B cell (primary cell): ENCODE measurements at regions not wholly inside any gene's neighbourhood (a gene's known extent, or its start where the extent isn't known, plus 50 kb on each side); places are given as distances from the start of the nearest gene placed in this dataset.

Experiments used
- ATAC-seq: fragments of 200-7000 bp; cut with Tn5 transposase; one replicate; pipeline ENCODE4 v1.10.0; 2021; ENCODE audit warnings: low read depth, mild to moderate bottlenecking, moderate number of reproducible peaks, moderate library complexity
- CTCF ChIA-PET: fragments of 350-600 bp; sonication (Branson Sonifier 250); formaldehyde crosslinking; loops from one replicate; lab custom pipeline; 2021; ENCODE audit warnings: antibody characterized with exemption, inconsistent platforms; lab: Charles Lee
- POLR2A ChIA-PET: fragments of 350-600 bp; sonication (Branson Sonifier 250); formaldehyde crosslinking; loops from one replicate; lab custom pipeline; 2021; ENCODE audit warnings: antibody characterized with exemption; lab: Charles Lee
- DNase-seq: peaks from one replicate; pipeline ENCODE4 v3.0.0; 2013
- H2AFZ ChIP-seq: 2 replicates; pipeline ENCODE4 v1.6.1; 2012; ENCODE audit warnings: mild to moderate bottlenecking, low read depth, low read length; ENCODE audit not compliant: insufficient read depth, poor library complexity, severe bottlenecking
- H3K27ac ChIP-seq, 2 donors: 1 replicate in 1 of 2; 2 replicates in 1 of 2; pipeline ENCODE4 v1.5.1; 2012 to 2013; ENCODE audit warnings: low read length in 2 of 2, mild to moderate bottlenecking in 2 of 2, moderate library complexity in 1 of 2
- H3K27me3 ChIP-seq, 4 experiments: fragments of 200-600 bp in 1 of 4; sonication (generic) in 1 of 4; replicated peaks in 1 of 4; 1 replicate in 2 of 4; 2 replicates in 2 of 4; pipeline versions ENCODE4 v1.6.1 to v1.7.0; 2013 to 2016; ENCODE audit warnings: low read length in 3 of 4, mild to moderate bottlenecking in 2 of 4, mixed read lengths in 1 of 4, moderate library complexity in 1 of 4; ENCODE audit not compliant: insufficient read depth in 4 of 4, control insufficient read depth in 3 of 4; ENCODE audit errors: control extremely low read depth in 1 of 4
- H3K36me3 ChIP-seq, 2 experiments: replicated peaks in 1 of 2; 1 replicate in 1 of 2; 2 replicates in 1 of 2; pipeline versions ENCODE4 v1.6.1 to v1.7.1; 2013; ENCODE audit warnings: low read length in 1 of 2; ENCODE audit not compliant: insufficient read depth in 2 of 2, control insufficient read depth in 1 of 2; ENCODE audit errors: control extremely low read depth in 1 of 2, extremely low read depth in 1 of 2
- H3K4me1 ChIP-seq, 2 donors: fragments of 200-600 bp in 1 of 2; sonication (generic) in 1 of 2; 1 replicate in 1 of 2; 2 replicates in 1 of 2; pipeline versions ENCODE4 v1.5.1 to v1.6.1; 2013 to 2017; ENCODE audit warnings: low read length in 2 of 2; ENCODE audit not compliant: control insufficient read depth in 2 of 2, insufficient read depth in 2 of 2
- H3K4me2 ChIP-seq: replicated peaks from 2 replicates; pipeline ENCODE3; 2012; ENCODE audit warnings: mild to moderate bottlenecking, low read depth, low read length; ENCODE audit not compliant: poor library complexity, severe bottlenecking
- H3K4me3 ChIP-seq, 5 experiments: fragments of 200-600 bp in 1 of 5; sonication (generic) in 1 of 5; 1 replicate in 3 of 5; 2 replicates in 2 of 5; pipeline versions ENCODE4 v1.5.1 to v1.7.0; 2011 to 2016; ENCODE audit warnings: low read length in 4 of 5, mild to moderate bottlenecking in 4 of 5, low read depth in 2 of 5, control low read depth in 1 of 5, moderate library complexity in 1 of 5; ENCODE audit not compliant: insufficient read depth in 1 of 5; ENCODE audit errors: control extremely low read depth in 1 of 5, extremely low read depth in 1 of 5
- H3K79me2 ChIP-seq: fragments of 200-600 bp; sonication (generic); one replicate; pipeline ENCODE4 v1.6.0; 2016; ENCODE audit warnings: low read length; ENCODE audit not compliant: control insufficient read depth, insufficient read depth
- H3K9ac ChIP-seq: fragments of 200-600 bp; sonication (generic); 2 replicates; pipeline ENCODE4 v1.6.1; 2017; ENCODE audit warnings: mild to moderate bottlenecking, low read length, moderate library complexity
- H3K9me3 ChIP-seq, 3 donors: one replicate each; pipeline versions ENCODE4 v1.6.1 to v1.7.1; 2013; ENCODE audit warnings: low read length in 2 of 3; ENCODE audit not compliant: control insufficient read depth in 2 of 3, insufficient read depth in 1 of 3; ENCODE audit errors: control extremely low read depth in 1 of 3
- H4K20me1 ChIP-seq: 2 replicates; pipeline ENCODE4 v1.6.0; 2012; ENCODE audit warnings: mild to moderate bottlenecking, low read length; ENCODE audit not compliant: insufficient read depth, control insufficient read depth, poor library complexity, severe bottlenecking
- H3K27ac Mint-ChIP-seq: one replicate; pipeline ENCODE4 v1.8.0; 2021; ENCODE audit warnings: mixed read lengths
- H3K27me3 Mint-ChIP-seq: one replicate; pipeline ENCODE4 v1.8.0; 2021; ENCODE audit warnings: mixed read lengths
- H3K4me1 Mint-ChIP-seq: one replicate; pipeline ENCODE4 v1.8.0; 2021; ENCODE audit warnings: mixed read lengths
- H3K4me3 Mint-ChIP-seq: one replicate; pipeline ENCODE4 v1.8.0; 2021; ENCODE audit warnings: mixed read lengths
- H3K9me3 Mint-ChIP-seq: one replicate; pipeline ENCODE4 v1.8.0; 2022; ENCODE audit warnings: mixed read lengths; ENCODE audit not compliant: insufficient read depth
- EZH2 ChIP-seq: IDR thresholded peaks from 2 replicates; pipeline ENCODE4 v1.6.1; 2012; ENCODE audit warnings: borderline replicate concordance, low read depth, mild to moderate bottlenecking, moderate library complexity, low read length; ENCODE audit not compliant: insufficient read depth, poor library complexity, severe bottlenecking
- WGBS: methylation state at CpG from one replicate; pipeline ENCODE4 v1.1.5; 2013; ENCODE audit warnings: missing lambda C conversion rate; ENCODE audit not compliant: insufficient coverage; 5-methylcytosine and 5-hydroxymethylcytosine counted together
- intact Hi-C: fragments of 100-400 bp; cut with micrococcal nuclease; formaldehyde crosslinking; loops from one replicate; pipeline ENCODE4 v1.10.0; 2022
- TF ChIP-seq, protein P1 (sequence below): fragments of 200-600 bp; IDR thresholded peaks from one replicate; pipeline ENCODE4 v1.8.0; 2022; ENCODE audit warnings: antibody characterized with exemption, mild to moderate bottlenecking

DNA sequence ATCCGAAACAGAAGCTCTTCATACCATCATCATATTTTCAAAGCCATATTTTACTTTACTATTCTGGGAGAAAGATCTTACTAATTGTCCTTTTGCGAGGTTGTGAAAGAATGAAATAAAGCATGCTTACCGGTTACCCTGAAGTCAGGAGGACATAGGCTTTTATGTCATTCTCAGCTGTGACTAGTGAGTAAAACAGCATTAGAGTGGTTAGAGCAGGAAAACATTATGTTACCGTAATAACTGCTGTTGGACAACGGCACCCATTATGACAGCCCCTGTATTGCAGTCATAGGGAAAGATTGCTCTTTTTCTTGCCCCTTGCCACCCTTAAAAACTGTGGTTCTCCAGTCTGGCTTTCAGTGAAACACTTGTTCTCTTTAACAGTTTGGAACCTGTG is 1035.7 kb downstream of the ZPLD1 start:
- DNase-seq: no peak
- Histone ChIP-seq H2AFZ (no peak overlapping the region), H3K79me2 (no peaks in the 10 kb centered on the region), H3K9ac (no peak overlapping the region), H4K20me1 (no peaks in the 10 kb centered on the region), H3K36me3 (no peaks in the 10 kb centered on the region), H3K4me3 (no peak overlapping the region), H3K9me3 (no peaks in the 10 kb centered on the region), H3K27me3 (no peaks in the 10 kb centered on the region), H3K27ac (no peak overlapping the region), H3K4me1 (no peaks in the 10 kb centered on the region), H3K4me2 (no peak overlapping the region)
- ChIA-PET POLR2A (no interaction called here), CTCF (no interaction called here)
- Mint-ChIP-seq H3K27ac (no peak overlapping the region), H3K4me1 (no peaks in the 10 kb centered on the region), H3K9me3 (no peaks in the 10 kb centered on the region), H3K4me3 (no peak overlapping the region), H3K27me3 (no peaks in the 10 kb centered on the region)
- no peak for TF ChIP-seq EZH2
- TF ChIP-seq, protein P1, sequence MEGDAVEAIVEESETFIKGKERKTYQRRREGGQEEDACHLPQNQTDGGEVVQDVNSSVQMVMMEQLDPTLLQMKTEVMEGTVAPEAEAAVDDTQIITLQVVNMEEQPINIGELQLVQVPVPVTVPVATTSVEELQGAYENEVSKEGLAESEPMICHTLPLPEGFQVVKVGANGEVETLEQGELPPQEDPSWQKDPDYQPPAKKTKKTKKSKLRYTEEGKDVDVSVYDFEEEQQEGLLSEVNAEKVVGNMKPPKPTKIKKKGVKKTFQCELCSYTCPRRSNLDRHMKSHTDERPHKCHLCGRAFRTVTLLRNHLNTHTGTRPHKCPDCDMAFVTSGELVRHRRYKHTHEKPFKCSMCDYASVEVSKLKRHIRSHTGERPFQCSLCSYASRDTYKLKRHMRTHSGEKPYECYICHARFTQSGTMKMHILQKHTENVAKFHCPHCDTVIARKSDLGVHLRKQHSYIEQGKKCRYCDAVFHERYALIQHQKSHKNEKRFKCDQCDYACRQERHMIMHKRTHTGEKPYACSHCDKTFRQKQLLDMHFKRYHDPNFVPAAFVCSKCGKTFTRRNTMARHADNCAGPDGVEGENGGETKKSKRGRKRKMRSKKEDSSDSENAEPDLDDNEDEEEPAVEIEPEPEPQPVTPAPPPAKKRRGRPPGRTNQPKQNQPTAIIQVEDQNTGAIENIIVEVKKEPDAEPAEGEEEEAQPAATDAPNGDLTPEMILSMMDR: no peak
- WGBS: 90% methylated on average over 4 of the region's 5 CpGs
- intact Hi-C loops: no loop called here
- ATAC-seq: no peak

GRCh38 chr3:103494011-103494410 is 1059.2 kb downstream of the ZPLD1 start:
- no peaks in the 10 kb centered on the region for H3K4me1 Mint-ChIP-seq
- DNase-seq (no peak), ATAC-seq (no peak)
- no peak overlapping the region for H3K9ac ChIP-seq
- no peaks in the 10 kb centered on the region for H3K27me3 ChIP-seq
- intact Hi-C loops: no loop called here
- H3K4me1 ChIP-seq: no peaks in the 10 kb centered on the region
- TF ChIP-seq, protein P1: no peak
- TF ChIP-seq EZH2: no peak
- no peaks in the 10 kb centered on the region for H4K20me1 ChIP-seq
- no peak overlapping the region for H2AFZ ChIP-seq
- no peaks in the 10 kb centered on the region for H3K36me3 ChIP-seq
- no peaks in the 10 kb centered on the region for H3K27me3 Mint-ChIP-seq
- CTCF ChIA-PET: no interaction called here
- POLR2A ChIA-PET: no interaction called here
- no peak overlapping the region for H3K4me3 Mint-ChIP-seq
- no peaks in the 10 kb centered on the region for H3K79me2 ChIP-seq
- no peaks in the 10 kb centered on the region for H3K9me3 ChIP-seq
- no peak overlapping the region for H3K27ac Mint-ChIP-seq
- no peak overlapping the region for H3K4me2 ChIP-seq
- no peak overlapping the region for H3K27ac ChIP-seq
- H3K9me3 Mint-ChIP-seq: no peaks in the 10 kb centered on the region
- H3K4me3 ChIP-seq: no peak overlapping the region
